Breast epithelium (tissue), 4 donors: ENCODE measurements at regions not wholly inside any gene's neighbourhood (a gene's known extent, or its start where the extent isn't known, plus 50 kb on each side); places are given as distances from the start of the nearest gene placed in this dataset.

Experiments used
- DNase-seq, 2 donors: peaks; one replicate each; pipeline ENCODE4 v3.0.0-alpha.2; 2019; ENCODE audit warnings: low spot score in 2 of 2
- H3K27ac ChIP-seq, 2 donors: fragments of 200-600 bp; sonication (generic) in 1 of 2; one replicate each; pipeline ENCODE4 v1.5.1; 2016 to 2019; ENCODE audit warnings: mild to moderate bottlenecking in 1 of 2
- H3K27me3 ChIP-seq, 2 donors: fragments of 200-600 bp; sonication (generic) in 1 of 2; one replicate each; pipeline versions ENCODE4 v1.5.1 to v1.6.0; 2017 to 2019; ENCODE audit warnings: control low read depth in 1 of 2, mild to moderate bottlenecking in 1 of 2
- H3K36me3 ChIP-seq: fragments of 200-600 bp; one replicate; pipeline ENCODE4 v1.5.1; 2019
- H3K4me1 ChIP-seq, 2 donors: fragments of 200-600 bp; sonication (generic); one replicate each; pipeline ENCODE4 v1.5.1; 2016 to 2019; ENCODE audit warnings: control low read depth in 1 of 2
- H3K4me3 ChIP-seq, 3 donors: fragments of 200-600 bp; sonication (generic); 1 replicate in 2 of 3; 2 replicates in 1 of 3; pipeline ENCODE4 v1.5.1; 2016 to 2019; ENCODE audit warnings: mild to moderate bottlenecking in 3 of 3, moderate library complexity in 2 of 3
- H3K9me3 ChIP-seq, 2 donors: fragments of 200-600 bp; sonication (generic) in 1 of 2; one replicate each; pipeline ENCODE4 v1.5.1; 2016 to 2019; ENCODE audit warnings: control low read depth in 1 of 2
- POLR2A ChIP-seq: fragments of 450-650 bp; IDR thresholded peaks from one replicate; pipeline ENCODE4 v1.6.1; 2016; ENCODE audit warnings: antibody characterized with exemption, mild to moderate bottlenecking, moderate library complexity
- POLR2AphosphoS5 ChIP-seq, 3 donors: sonication (generic); formaldehyde crosslinking; IDR thresholded peaks; one replicate each; pipeline ENCODE4 v1.6.1; 2017; ENCODE audit warnings: antibody characterized with exemption in 3 of 3
- intact Hi-C: fragments of 100-400 bp; cut with DNase I; formaldehyde crosslinking; loops from one replicate; pipeline ENCODE4 v1.15.1; 2023; ENCODE audit warnings: low total_unique reads
- TF ChIP-seq, protein P1 (sequence below), 3 donors: fragments of 450-650 bp; IDR thresholded peaks; one replicate each; pipeline ENCODE4 v1.5.1; 2016 to 2017; ENCODE audit warnings: antibody characterized with exemption in 3 of 3, mild to moderate bottlenecking in 3 of 3, moderate library complexity in 3 of 3

- DNase-seq: no peak
- Histone ChIP-seq H3K4me3 (no peak overlapping the region), H3K27me3 (no peaks in the 10 kb centered on the region), H3K36me3 (no peaks in the 10 kb centered on the region), H3K9me3 (no peaks in the 10 kb centered on the region), H3K4me1 (no peaks in the 10 kb centered on the region), H3K27ac (peak overlapping the region in 1 of 2 donors; percentile 41)
- no peak for TF ChIP-seq POLR2AphosphoS5 (IDR thresholded peaks at IDR 0.05)
- no peak for TF ChIP-seq POLR2A
- TF ChIP-seq, protein P1, sequence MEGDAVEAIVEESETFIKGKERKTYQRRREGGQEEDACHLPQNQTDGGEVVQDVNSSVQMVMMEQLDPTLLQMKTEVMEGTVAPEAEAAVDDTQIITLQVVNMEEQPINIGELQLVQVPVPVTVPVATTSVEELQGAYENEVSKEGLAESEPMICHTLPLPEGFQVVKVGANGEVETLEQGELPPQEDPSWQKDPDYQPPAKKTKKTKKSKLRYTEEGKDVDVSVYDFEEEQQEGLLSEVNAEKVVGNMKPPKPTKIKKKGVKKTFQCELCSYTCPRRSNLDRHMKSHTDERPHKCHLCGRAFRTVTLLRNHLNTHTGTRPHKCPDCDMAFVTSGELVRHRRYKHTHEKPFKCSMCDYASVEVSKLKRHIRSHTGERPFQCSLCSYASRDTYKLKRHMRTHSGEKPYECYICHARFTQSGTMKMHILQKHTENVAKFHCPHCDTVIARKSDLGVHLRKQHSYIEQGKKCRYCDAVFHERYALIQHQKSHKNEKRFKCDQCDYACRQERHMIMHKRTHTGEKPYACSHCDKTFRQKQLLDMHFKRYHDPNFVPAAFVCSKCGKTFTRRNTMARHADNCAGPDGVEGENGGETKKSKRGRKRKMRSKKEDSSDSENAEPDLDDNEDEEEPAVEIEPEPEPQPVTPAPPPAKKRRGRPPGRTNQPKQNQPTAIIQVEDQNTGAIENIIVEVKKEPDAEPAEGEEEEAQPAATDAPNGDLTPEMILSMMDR (IDR thresholded peaks at IDR 0.05): no peak
- intact Hi-C loops: loop anchor here (10.0 kb wide), 2 partner anchors 376 to 394 kb away; no protein-coding TSS in a partner anchor
These were observed 133.1 kb upstream of the CTAGE1 start for GRCh38 chr18:22550861-22551260.

DNA sequence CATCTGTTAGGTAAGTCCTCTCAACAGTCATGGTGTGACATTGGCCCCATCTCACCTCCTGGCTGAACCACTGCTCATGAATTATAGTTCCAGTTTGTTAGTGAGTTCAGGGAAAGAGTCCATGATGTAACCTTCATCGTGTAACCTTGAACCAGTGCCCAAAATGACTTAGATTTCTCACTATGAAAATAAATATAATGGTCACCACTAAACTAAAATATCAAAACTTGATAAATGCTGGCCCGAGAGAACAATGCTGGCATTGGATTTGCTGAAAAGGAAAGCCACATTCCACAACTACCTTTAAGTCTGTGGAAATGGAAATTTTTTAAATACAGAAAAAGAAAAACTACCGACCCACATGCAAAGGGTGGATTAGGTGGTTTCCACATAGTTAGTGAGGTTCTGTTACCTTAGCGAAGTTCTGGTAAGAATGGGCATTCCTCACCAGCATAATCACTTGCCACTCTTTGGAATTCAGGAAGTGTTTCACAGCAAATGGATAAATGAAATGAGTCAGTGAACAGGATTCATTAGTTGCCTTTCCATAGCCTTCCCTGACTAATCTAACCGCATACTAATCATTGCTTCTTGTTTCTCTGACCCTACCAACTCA is 133.9 kb upstream of the CTAGE1 start:
- no peaks in the 10 kb centered on the region for H3K9me3 ChIP-seq
- intact Hi-C loops: loop anchor here (10.0 kb wide), 2 partner anchors 377 to 393 kb away; no protein-coding TSS in a partner anchor
- no peak for DNase-seq
- H3K4me3 ChIP-seq: no peak overlapping the region
- no peaks in the 10 kb centered on the region for H3K4me1 ChIP-seq
- no peak for TF ChIP-seq POLR2AphosphoS5 (IDR thresholded peaks at IDR 0.05)
- no peak for TF ChIP-seq POLR2A
- TF ChIP-seq, protein P1 (IDR thresholded peaks at IDR 0.05): no peak
- no peaks in the 10 kb centered on the region for H3K36me3 ChIP-seq
- peak overlapping the region in 1 of 2 donors; percentile 41 for H3K27ac ChIP-seq
- H3K27me3 ChIP-seq: no peaks in the 10 kb centered on the region

DNA sequence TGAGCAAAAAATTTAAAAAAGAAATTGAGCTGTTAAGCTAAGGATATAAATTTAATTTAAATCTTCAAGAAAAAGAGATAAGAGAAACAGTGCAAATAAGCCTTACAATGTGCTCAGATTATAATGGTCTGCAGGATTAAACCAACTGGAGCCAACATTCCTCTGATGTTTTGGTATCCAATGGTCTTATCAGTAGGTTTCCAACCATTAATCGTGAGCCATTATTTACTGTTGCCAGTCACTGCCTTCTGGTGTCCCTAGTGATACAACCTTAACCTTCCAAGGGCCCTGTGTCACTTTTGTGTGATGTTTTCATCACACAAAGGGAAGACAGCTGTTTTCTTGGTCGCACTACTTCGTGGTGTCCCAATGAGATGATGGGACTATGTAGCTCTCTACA is 134.5 kb upstream of the CTAGE1 start:
- H3K9me3 ChIP-seq: no peaks in the 10 kb centered on the region
- H3K36me3 ChIP-seq: no peaks in the 10 kb centered on the region
- H3K4me3 ChIP-seq: no peak overlapping the region
- intact Hi-C loops: loop anchor here (10.0 kb wide), 2 partner anchors 377 to 393 kb away; no protein-coding TSS in a partner anchor
- no peaks in the 10 kb centered on the region for H3K27me3 ChIP-seq
- no peaks in the 10 kb centered on the region for H3K4me1 ChIP-seq
- DNase-seq: no peak
- no peak overlapping the region for H3K27ac ChIP-seq
- TF ChIP-seq POLR2AphosphoS5 (IDR thresholded peaks at IDR 0.05) (no peak), POLR2A (no peak)
- TF ChIP-seq, protein P1 (IDR thresholded peaks at IDR 0.05): no peak

- Histone ChIP-seq H3K4me1 (no peaks in the 10 kb centered on the region), H3K9me3 (no peaks in the 10 kb centered on the region), H3K27ac (no peak overlapping the region), H3K27me3 (no peaks in the 10 kb centered on the region), H3K36me3 (no peaks in the 10 kb centered on the region), H3K4me3 (no peak overlapping the region)
- TF ChIP-seq, protein P1 (IDR thresholded peaks at IDR 0.05): no peak
- intact Hi-C loops: loop anchor here (10.0 kb wide), 2 partner anchors 378 to 392 kb away; no protein-coding TSS in a partner anchor
- no peak for DNase-seq
These were observed 135.3 kb upstream of the CTAGE1 start for GRCh38 chr18:22552899-22553460.
